SK-N-SH (cell line): ENCODE measurements at regions not wholly inside any gene's neighbourhood (a gene's known extent, or its start where the extent isn't known, plus 50 kb on each side); places are given as distances from the start of the nearest gene placed in this dataset.

ENCODE experiments used
- CTCF ChIA-PET: fragments of 300-600, 350-600 bp; formaldehyde crosslinking; extraction: SDS; loops from one replicate; lab custom pipeline; 2021; lab: Yijun Ruan, JAX
- POLR2A ChIA-PET: fragments of 350-600 bp; sonication (Branson Sonifier 250); formaldehyde crosslinking; extraction: SDS; loops from one replicate; lab custom pipeline; 2020; ENCODE audit warnings: antibody characterized with exemption, inconsistent platforms; lab: Yijun Ruan, JAX
- DNase-seq: peaks from one replicate; pipeline ENCODE4 v3.0.0; 2012
- H2AFZ ChIP-seq: fragments of 200-600 bp; sonication (generic); 2 replicates; pipeline ENCODE4 v1.8.1; 2016; ENCODE audit warnings: antibody characterized with exemption, mild to moderate bottlenecking, low read depth
- H3F3A ChIP-seq: fragments of 200-600 bp; sonication (generic); replicated peaks from 2 replicates; pipeline ENCODE3; 2016; ENCODE audit warnings: antibody characterized with exemption, mild to moderate bottlenecking; ENCODE audit not compliant: insufficient read depth
- H3K27ac ChIP-seq, 2 experiments: fragments of 200-500 bp in 1 of 2; fragments of 200-600 bp in 1 of 2; sonication (Bioruptor generic) in 1 of 2; sonication (generic), shearing (Covaris generic) in 1 of 2; 2 replicates each; pipeline versions ENCODE4 v1.5.1 to v1.6.1; 2014 to 2016; ENCODE audit warnings: low read depth in 2 of 2, inconsistent platforms in 1 of 2, low read length in 1 of 2, mild to moderate bottlenecking in 1 of 2, mixed read lengths in 1 of 2
- H3K27me3 ChIP-seq: fragments of 200-600 bp; sonication (generic), shearing (Covaris generic); 2 replicates; pipeline ENCODE4 v1.6.1; 2016; ENCODE audit warnings: mixed run types; ENCODE audit not compliant: insufficient read depth
- H3K36me3 ChIP-seq, 2 experiments: fragments of 200-500 bp in 1 of 2; fragments of 200-600 bp in 1 of 2; sonication (Bioruptor generic) in 1 of 2; sonication (generic) in 1 of 2; replicated peaks in 1 of 2; 2 replicates each; pipeline versions ENCODE3 to v1.5.1; 2014 to 2016; ENCODE audit warnings: low read length in 1 of 2, mild to moderate bottlenecking in 1 of 2; ENCODE audit not compliant: insufficient read depth in 2 of 2, control insufficient read depth in 1 of 2
- H3K4me1 ChIP-seq, 2 experiments: fragments of 200-500 bp in 1 of 2; fragments of 200-600 bp in 1 of 2; sonication (Bioruptor generic) in 1 of 2; sonication (generic), shearing (Covaris generic) in 1 of 2; 2 replicates each; pipeline versions ENCODE4 v1.5.1 to v1.6.1; 2014 to 2016; ENCODE audit warnings: low read depth in 1 of 2, low read length in 1 of 2, mixed run types in 1 of 2; ENCODE audit not compliant: insufficient read depth in 2 of 2, control insufficient read depth in 1 of 2
- H3K4me2 ChIP-seq: fragments of 200-600 bp; sonication (generic), shearing (Covaris generic); 2 replicates; pipeline ENCODE4 v1.6.1; 2017; ENCODE audit warnings: mixed run types
- H3K4me3 ChIP-seq, 2 experiments: fragments of 200-500 bp in 1 of 2; fragments of 200-600 bp in 1 of 2; sonication (Bioruptor generic) in 1 of 2; sonication (generic), shearing (Covaris generic) in 1 of 2; 2 replicates each; pipeline versions ENCODE4 v1.5.1 to v1.8.1; 2014 to 2016; ENCODE audit warnings: low read depth in 2 of 2, inconsistent platforms in 1 of 2, low read length in 1 of 2, mild to moderate bottlenecking in 1 of 2, mixed read lengths in 1 of 2, moderate library complexity in 1 of 2
- H3K79me2 ChIP-seq: fragments of 200-600 bp; sonication (generic); 2 replicates; pipeline ENCODE4 v1.8.1; 2017; ENCODE audit warnings: mild to moderate bottlenecking; ENCODE audit not compliant: insufficient read depth
- H3K9ac ChIP-seq: fragments of 200-600 bp; sonication (generic); 2 replicates; pipeline ENCODE4 v1.6.1; 2017; ENCODE audit warnings: mixed run types
- H3K9me2 ChIP-seq: fragments of 200-600 bp; sonication (generic); 2 replicates; pipeline ENCODE4 v1.6.1; 2017; ENCODE audit warnings: mixed run types
- H3K9me3 ChIP-seq: fragments of 200-600 bp; sonication (generic); 2 replicates; pipeline ENCODE4 v1.6.1; 2017; ENCODE audit warnings: mixed run types, mild to moderate bottlenecking, moderate library complexity
- H4K20me1 ChIP-seq: fragments of 200-600 bp; sonication (generic); 2 replicates; pipeline ENCODE4 v1.6.1; 2017; ENCODE audit warnings: mild to moderate bottlenecking, mixed run types; ENCODE audit not compliant: insufficient read depth
- EZH2phosphoT487 ChIP-seq: fragments of 200-600 bp; sonication (generic); IDR thresholded peaks from 2 replicates; pipeline ENCODE4 v1.6.1; 2017; ENCODE audit warnings: low read depth, mixed run types, mild to moderate bottlenecking, antibody characterized with exemption, moderate library complexity, borderline replicate concordance
- FOXJ3 ChIP-seq: sonication (generic); formaldehyde crosslinking; IDR thresholded peaks from 2 replicates; pipeline ENCODE4 v1.5.1; 2020; ENCODE audit warnings: mild to moderate bottlenecking, missing genetic modification reagents
- FOXM1 ChIP-seq: IDR thresholded peaks from 2 replicates; pipeline ENCODE4 v1.4.0; 2012; ENCODE audit warnings: low read depth, mild to moderate bottlenecking
- GATA2 ChIP-seq: sonication (generic); formaldehyde crosslinking; IDR thresholded peaks from 2 replicates; pipeline ENCODE4 v1.5.0; 2020; ENCODE audit warnings: mild to moderate bottlenecking, missing genetic modification reagents
- IRF3 ChIP-seq: fragments of 150-350 bp; IDR thresholded peaks from 2 replicates; pipeline ENCODE4 v1.6.1; 2016; ENCODE audit warnings: mild to moderate bottlenecking, low read depth, low read length
- JUND ChIP-seq: IDR thresholded peaks from 2 replicates; pipeline ENCODE4 v1.4.0; 2012
- MEF2A ChIP-seq: IDR thresholded peaks from 2 replicates; pipeline ENCODE4 v1.4.0; 2012; ENCODE audit warnings: low read depth, borderline replicate concordance
- RAD21 ChIP-seq: IDR thresholded peaks from 2 replicates; pipeline ENCODE4 v1.6.1; 2012; ENCODE audit warnings: mild to moderate bottlenecking, low read length
- REST ChIP-seq: IDR thresholded peaks from 2 replicates; pipeline ENCODE4 v1.6.1; 2012; ENCODE audit warnings: mild to moderate bottlenecking, low read depth, low read length, moderate library complexity
- SIN3A ChIP-seq: IDR thresholded peaks from 2 replicates; pipeline ENCODE4 v1.6.1; 2012; ENCODE audit warnings: low read depth, mild to moderate bottlenecking, low read length, moderate library complexity, borderline replicate concordance
- TEAD4 ChIP-seq: IDR thresholded peaks from 2 replicates; pipeline ENCODE4 v1.4.0; 2012; ENCODE audit warnings: mild to moderate bottlenecking, borderline replicate concordance; ENCODE audit not compliant: insufficient read depth
- USF1 ChIP-seq: IDR thresholded peaks from 2 replicates; pipeline ENCODE4 v1.4.0; 2012; ENCODE audit warnings: low read depth, borderline replicate concordance
- USF2 ChIP-seq: fragments of 150-350 bp; IDR thresholded peaks from 2 replicates; pipeline ENCODE4 v1.6.1; 2017; ENCODE audit warnings: antibody characterized with exemption, low read length, low read depth, borderline replicate concordance
- YY1 ChIP-seq: IDR thresholded peaks from 2 replicates; pipeline ENCODE4 v1.4.0; 2012; ENCODE audit warnings: low read depth, mild to moderate bottlenecking
- ZBTB33 ChIP-seq: IDR thresholded peaks from 2 replicates; pipeline ENCODE4 v1.4.0; 2012; ENCODE audit warnings: low read depth, borderline replicate concordance
- WGBS: methylation state at CpG from one replicate; pipeline ENCODE4 v1.1.6; 2017; ENCODE audit warnings: low lambda C conversion rate; 5-methylcytosine and 5-hydroxymethylcytosine counted together
- TF ChIP-seq, protein P1 (sequence below): IDR thresholded peaks from 2 replicates; pipeline ENCODE4; 2012

- POLR2A ChIA-PET, result no interaction called here
- no peak for TF ChIP-seq USF2
- TF ChIP-seq JUND, result no peak
- no peak for TF ChIP-seq RAD21
- no peak for TF ChIP-seq FOXM1
- no peak for TF ChIP-seq ZBTB33
- TF ChIP-seq GATA2 (CRISPR knock-in tag), result no peak
- TF ChIP-seq IRF3, result no peak
- no peak for TF ChIP-seq USF1
- TF ChIP-seq TEAD4, result no peak
- no peak for TF ChIP-seq SIN3A
- TF ChIP-seq, protein P1, sequence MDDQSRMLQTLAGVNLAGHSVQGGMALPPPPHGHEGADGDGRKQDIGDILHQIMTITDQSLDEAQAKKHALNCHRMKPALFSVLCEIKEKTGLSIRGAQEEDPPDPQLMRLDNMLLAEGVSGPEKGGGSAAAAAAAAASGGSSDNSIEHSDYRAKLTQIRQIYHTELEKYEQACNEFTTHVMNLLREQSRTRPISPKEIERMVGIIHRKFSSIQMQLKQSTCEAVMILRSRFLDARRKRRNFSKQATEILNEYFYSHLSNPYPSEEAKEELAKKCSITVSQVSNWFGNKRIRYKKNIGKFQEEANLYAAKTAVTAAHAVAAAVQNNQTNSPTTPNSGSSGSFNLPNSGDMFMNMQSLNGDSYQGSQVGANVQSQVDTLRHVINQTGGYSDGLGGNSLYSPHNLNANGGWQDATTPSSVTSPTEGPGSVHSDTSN, result no peak
- no peak for TF ChIP-seq YY1
- no peak for TF ChIP-seq REST
- no peak for TF ChIP-seq FOXJ3
- TF ChIP-seq MEF2A, result no peak
- no peak for TF ChIP-seq EZH2phosphoT487
- H3K4me1 ChIP-seq, result peaks cover 4 to 7% of the 10 kb centered on the region in 2 experiments; a peak in 2 of 4 replicates
- no peaks in the 10 kb centered on the region for H3K9me3 ChIP-seq
- no peak overlapping the region for H3K4me3 ChIP-seq
- CTCF ChIA-PET, result interaction anchor here (0.9 to 1.1 kb wide), 2 partner anchors 9 to 15 kb away, joined by 3 read pairs; no protein-coding TSS in a partner anchor
- H3K27me3 ChIP-seq, result no peaks in the 10 kb centered on the region
- no peaks in the 10 kb centered on the region for H4K20me1 ChIP-seq
- H3K36me3 ChIP-seq, result no peaks in the 10 kb centered on the region
- no peak overlapping the region for H2AFZ ChIP-seq
- H3K9ac ChIP-seq, result no peak overlapping the region
- no peaks in the 10 kb centered on the region for H3K9me2 ChIP-seq
- no peak overlapping the region for H3K27ac ChIP-seq
- H3K79me2 ChIP-seq, result no peaks in the 10 kb centered on the region
- DNase-seq, result no peak
- no peak overlapping the region for H3K4me2 ChIP-seq
- no peaks in the 10 kb centered on the region for H3F3A ChIP-seq
- 95% methylated on average over 10 of the region's 10 CpGs for WGBS
Observed at GRCh38 chr15:70578196-70578595, 185.2 kb downstream of the UACA start.
